GM23338 (cell line): ENCODE measurements at regions not wholly inside any gene's neighbourhood (a gene's known extent, or its start where the extent isn't known, plus 50 kb on each side); places are given as distances from the start of the nearest gene placed in this dataset.

Source experiments
- CTCF ChIP-seq, 2 experiments: fragments of 200-600 bp in 1 of 2; sonication (generic) in 1 of 2; conservative IDR thresholded peaks; 2 replicates each; pipeline versions ENCODE4 v1.5.1 to v1.6.1; 2016 to 2017; ENCODE audit warnings: antibody characterized with exemption in 2 of 2, low read depth in 2 of 2, mild to moderate bottlenecking in 2 of 2, moderate library complexity in 1 of 2
- ETS1 ChIP-seq: IDR thresholded peaks from 2 replicates; pipeline ENCODE4 v1.6.1; 2016; ENCODE audit warnings: antibody characterized with exemption
- EZH2 ChIP-seq: fragments of 200-600 bp; sonication (generic); IDR thresholded peaks from one replicate; pipeline ENCODE4 v1.8.0; 2017; ENCODE audit warnings: antibody characterized with exemption, mild to moderate bottlenecking, low read depth; ENCODE audit not compliant: unreplicated experiment
- EZH2phosphoT487 ChIP-seq: fragments of 200-600 bp; sonication (generic); IDR thresholded peaks from one replicate; pipeline ENCODE4 v1.8.1; 2018; ENCODE audit warnings: antibody characterized with exemption; ENCODE audit not compliant: unreplicated experiment
- JUNB ChIP-seq: IDR thresholded peaks from one replicate; pipeline ENCODE4 v1.6.1; 2016; ENCODE audit warnings: antibody characterized with exemption; ENCODE audit not compliant: unreplicated experiment
- POLR2AphosphoS5 ChIP-seq: IDR thresholded peaks from 2 replicates; pipeline ENCODE4 v1.6.1; 2016; ENCODE audit warnings: antibody characterized with exemption, low read depth
- ZNF114 ChIP-seq: fragments of 250-450 bp; sonication (Bioruptor Pico); IDR thresholded peaks from 2 replicates; pipeline ENCODE4 v1.5.0; 2020; ENCODE audit warnings: mild to moderate bottlenecking, moderate library complexity
- ZNF331 ChIP-seq: fragments of 250-450 bp; sonication (Bioruptor Pico); IDR thresholded peaks from 2 replicates; pipeline ENCODE4 v1.5.0; 2020; ENCODE audit warnings: low read depth, mild to moderate bottlenecking, moderate library complexity
- ZNF462 ChIP-seq: fragments of 250-450 bp; sonication (Bioruptor Pico); IDR thresholded peaks from 2 replicates; pipeline ENCODE4 v1.5.0; 2020; ENCODE audit warnings: mild to moderate bottlenecking, moderate library complexity

- TF ChIP-seq ZNF462 (no peak), ZNF114 (CRISPR knock-in tag) (no peak), ETS1 (no peak), CTCF (conservative IDR thresholded peaks at IDR 0.05; ENCODE audit: low read depth in 2 of 2) (no peak), ZNF331 (CRISPR knock-in tag) (no peak), POLR2AphosphoS5 (no peak), EZH2phosphoT487 (no peak), EZH2 (no peak), JUNB (no peak)
Observed at GRCh38 chr15:70447521-70447920, 315.8 kb downstream of the UACA start (continued).
